Esophagus squamous epithelium (tissue), 4 donors: ENCODE measurements at regions not wholly inside any gene's neighbourhood (a gene's known extent, or its start where the extent isn't known, plus 50 kb on each side); places are given as distances from the start of the nearest gene placed in this dataset.

Experiments
- POLR2A ChIP-seq, 4 donors: fragments of 450-650 bp; IDR thresholded peaks; one replicate each; pipeline ENCODE4 v1.6.1; 2017; ENCODE audit warnings: antibody characterized with exemption in 4 of 4, mild to moderate bottlenecking in 4 of 4, moderate library complexity in 3 of 4
- TF ChIP-seq, protein P1 (sequence below), 6 experiments: fragments of 450-650 bp in 4 of 6; fragments of 200-600 bp in 2 of 6; sonication (generic) in 2 of 6; IDR thresholded peaks; one replicate each; pipeline ENCODE4 v1.5.1; 2016 to 2019; ENCODE audit warnings: antibody characterized with exemption in 6 of 6, mild to moderate bottlenecking in 4 of 6, moderate library complexity in 4 of 6

DNA sequence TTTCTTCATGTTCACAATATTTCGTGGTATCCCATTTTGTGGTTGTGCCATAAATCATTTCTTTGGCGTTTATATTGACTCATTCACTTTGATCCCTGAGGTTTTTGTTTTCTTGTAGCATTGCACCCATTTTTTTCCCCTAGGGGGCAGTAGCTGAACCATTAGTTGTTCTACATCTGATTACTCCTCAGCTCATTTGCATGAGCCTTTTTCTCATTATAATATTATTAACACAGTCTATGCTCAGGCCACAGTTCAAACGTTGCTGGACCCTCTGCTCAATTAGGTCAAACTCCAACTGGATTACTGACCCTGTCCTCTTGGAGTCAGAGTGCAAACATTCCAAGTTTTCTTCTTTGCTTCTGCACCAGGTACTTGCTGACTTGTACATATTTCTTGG, 475.4 kb upstream of the SEL1L start:
- TF ChIP-seq, protein P1, sequence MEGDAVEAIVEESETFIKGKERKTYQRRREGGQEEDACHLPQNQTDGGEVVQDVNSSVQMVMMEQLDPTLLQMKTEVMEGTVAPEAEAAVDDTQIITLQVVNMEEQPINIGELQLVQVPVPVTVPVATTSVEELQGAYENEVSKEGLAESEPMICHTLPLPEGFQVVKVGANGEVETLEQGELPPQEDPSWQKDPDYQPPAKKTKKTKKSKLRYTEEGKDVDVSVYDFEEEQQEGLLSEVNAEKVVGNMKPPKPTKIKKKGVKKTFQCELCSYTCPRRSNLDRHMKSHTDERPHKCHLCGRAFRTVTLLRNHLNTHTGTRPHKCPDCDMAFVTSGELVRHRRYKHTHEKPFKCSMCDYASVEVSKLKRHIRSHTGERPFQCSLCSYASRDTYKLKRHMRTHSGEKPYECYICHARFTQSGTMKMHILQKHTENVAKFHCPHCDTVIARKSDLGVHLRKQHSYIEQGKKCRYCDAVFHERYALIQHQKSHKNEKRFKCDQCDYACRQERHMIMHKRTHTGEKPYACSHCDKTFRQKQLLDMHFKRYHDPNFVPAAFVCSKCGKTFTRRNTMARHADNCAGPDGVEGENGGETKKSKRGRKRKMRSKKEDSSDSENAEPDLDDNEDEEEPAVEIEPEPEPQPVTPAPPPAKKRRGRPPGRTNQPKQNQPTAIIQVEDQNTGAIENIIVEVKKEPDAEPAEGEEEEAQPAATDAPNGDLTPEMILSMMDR (IDR thresholded peaks at IDR 0.05), result peak in 1 of 6 experiments; percentile 9
- no peak for TF ChIP-seq POLR2A (IDR thresholded peaks at IDR 0.05)
